ENCODE measurements at regions not wholly inside any gene's neighbourhood (a gene's known extent, or its start where the extent isn't known, plus 50 kb on each side); places are given as distances from the start of the nearest gene placed in this dataset.

GRCh38 chr4:12929784-12930183, 554.4 kb downstream of the RAB28 start:
- TF ChIP-seq CTCF (conservative IDR thresholded peaks at IDR 0.05; ENCODE audit: low read depth, low read length) (no peak), EZH2 (IDR thresholded peaks at IDR 0.05; ENCODE audit: low read length, unreplicated experiment) (no peak), EZH2phosphoT487 (IDR thresholded peaks at IDR 0.05; ENCODE audit: borderline replicate concordance, low read length) (no peak)

Data from PC-3 (cell line).